ENCODE measurements at regions not wholly inside any gene's neighbourhood (a gene's known extent, or its start where the extent isn't known, plus 50 kb on each side); places are given as distances from the start of the nearest gene placed in this dataset.

DNA sequence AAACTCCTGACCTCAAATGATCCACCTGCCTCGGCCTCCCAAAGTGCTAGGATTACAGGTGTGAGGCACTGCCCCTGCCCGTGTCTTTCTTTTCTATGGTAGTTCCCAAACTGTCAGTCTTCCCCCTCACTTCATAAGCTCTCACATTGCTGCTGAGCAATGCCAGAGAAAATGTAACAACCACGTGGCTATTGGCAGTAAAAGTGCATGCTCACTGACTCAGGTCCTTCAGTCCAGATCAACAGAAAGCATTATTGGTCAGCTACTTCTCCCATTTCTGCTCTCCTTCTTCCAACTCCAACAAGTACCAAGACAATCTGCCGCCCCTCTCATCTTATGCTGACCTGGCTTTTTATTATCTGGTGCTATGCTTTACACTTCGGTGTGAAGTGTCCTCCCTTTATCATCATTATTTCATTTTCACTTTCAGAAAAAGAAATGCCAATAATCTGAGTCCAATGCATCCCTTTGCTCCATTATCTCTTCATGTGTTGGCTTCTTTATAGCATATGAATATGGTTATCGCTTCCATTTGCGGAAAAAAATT, 133.8 kb upstream of the UGT8 start:
- no peak overlapping the region for H3K4me3 Mint-ChIP-seq
- H3K4me1 Mint-ChIP-seq, result no peaks in the 10 kb centered on the region
- ATAC-seq (no peak), DNase-seq (no peak)
- no peaks in the 10 kb centered on the region for H3K27me3 Mint-ChIP-seq
- CTCF ChIA-PET, result no interaction called here
- no peaks in the 10 kb centered on the region for H3K36me3 Mint-ChIP-seq
- H3K27ac Mint-ChIP-seq, result no peak overlapping the region
- peaks cover 2% of the 10 kb centered on the region for H3K9me3 Mint-ChIP-seq (ENCODE audit: low read depth)

DNA sequence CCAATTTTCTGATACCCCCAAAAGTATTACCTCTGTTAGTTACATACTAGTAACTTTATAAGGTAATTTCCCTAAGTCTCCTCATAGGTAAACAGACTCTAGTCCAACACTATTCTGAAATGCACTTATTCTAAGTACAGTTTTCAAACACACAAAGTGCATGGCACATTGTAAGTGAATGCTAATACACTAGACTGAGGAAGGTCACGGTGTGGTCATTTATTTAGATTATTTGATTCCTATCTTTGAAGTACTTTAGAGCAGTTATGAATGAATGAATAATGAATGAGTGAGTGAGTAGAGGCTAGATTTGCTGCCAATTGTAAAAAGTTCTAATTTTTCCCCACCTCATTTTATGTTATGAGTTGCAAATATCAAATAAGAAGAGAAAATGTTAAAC, 132.8 kb upstream of the UGT8 start:
- DNase-seq, result no peak
- CTCF ChIA-PET, result no interaction called here
- H3K4me3 Mint-ChIP-seq, result no peak overlapping the region

DNA sequence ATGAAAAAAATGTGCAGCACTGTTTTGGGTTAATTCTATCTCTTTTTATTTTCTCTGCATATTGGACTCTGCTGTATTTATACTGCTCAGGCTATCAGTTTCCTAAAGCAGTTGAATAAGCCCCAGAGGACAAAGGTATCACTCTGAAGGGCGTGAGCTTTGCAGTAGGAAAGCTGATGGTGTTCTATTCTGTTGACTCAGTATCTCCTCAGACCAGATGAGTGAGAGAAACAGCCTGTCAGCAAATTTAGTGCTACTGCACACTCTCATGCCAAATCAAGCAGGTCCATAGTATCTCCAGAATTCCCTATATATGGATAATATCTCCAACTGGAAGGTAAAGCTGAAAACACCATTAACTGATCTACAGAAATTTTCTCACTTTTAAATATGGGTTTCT, 132.3 kb upstream of the UGT8 start:
- Mint-ChIP-seq H3K4me3 (no peak overlapping the region), H3K4me1 (no peaks in the 10 kb centered on the region), H3K36me3 (no peaks in the 10 kb centered on the region), H3K9me3 (ENCODE audit: low read depth) (peaks cover 2% of the 10 kb centered on the region), H3K27ac (no peak overlapping the region), H3K27me3 (no peaks in the 10 kb centered on the region)
- ATAC-seq (no peak), DNase-seq (no peak)
- CTCF ChIA-PET, result no interaction called here

More for the DNA sequence above, 132.8 kb upstream of the UGT8 start:
- no peaks in the 10 kb centered on the region for H3K36me3 Mint-ChIP-seq
- no peaks in the 10 kb centered on the region for H3K4me1 Mint-ChIP-seq
- H3K9me3 Mint-ChIP-seq (ENCODE audit: low read depth), result peaks cover 2% of the 10 kb centered on the region
- H3K27ac Mint-ChIP-seq, result no peak overlapping the region
- no peaks in the 10 kb centered on the region for H3K27me3 Mint-ChIP-seq
- no peak for ATAC-seq

DNA sequence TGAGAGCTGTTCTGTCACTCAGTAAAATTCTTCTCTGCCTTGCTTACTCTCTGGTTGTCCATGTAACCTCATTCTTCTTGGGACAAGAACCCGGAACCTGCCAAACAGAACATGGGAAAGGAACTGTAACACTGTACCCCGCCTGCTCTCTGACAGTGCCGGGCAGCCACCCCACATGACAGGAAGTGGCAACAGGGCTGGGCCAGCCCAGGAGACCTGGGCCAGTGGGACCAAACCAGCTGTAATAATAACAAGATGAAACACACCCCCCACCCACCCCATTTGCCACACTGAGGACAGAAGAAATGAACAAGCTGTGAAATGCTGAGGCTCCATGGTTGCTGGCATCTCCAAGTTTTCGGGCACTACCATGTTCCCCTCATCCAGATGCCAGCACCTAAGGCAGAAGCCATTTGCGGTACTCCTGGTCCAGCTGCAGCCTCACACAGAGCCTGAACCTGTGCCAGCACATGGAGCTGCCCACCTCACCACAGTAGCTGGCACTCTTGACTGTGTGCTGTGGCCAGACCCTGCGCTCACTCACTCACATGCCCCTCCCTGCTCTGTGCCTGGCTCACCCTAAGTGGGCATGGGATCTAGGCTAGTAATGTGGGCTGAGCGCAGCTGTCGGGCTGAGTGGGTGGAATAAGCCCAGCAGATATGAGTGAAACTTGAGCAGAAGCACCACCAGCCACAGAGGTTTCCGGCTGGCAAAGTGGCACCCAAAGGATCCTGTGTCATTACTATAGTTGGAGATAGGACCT, 126.2 kb upstream of the UGT8 start:
- H3K36me3 Mint-ChIP-seq, result no peaks in the 10 kb centered on the region
- H3K27me3 Mint-ChIP-seq, result no peaks in the 10 kb centered on the region
- H3K4me3 Mint-ChIP-seq, result no peak overlapping the region
- no peak for DNase-seq
- CTCF ChIA-PET, result no interaction called here
- no peaks in the 10 kb centered on the region for H3K4me1 Mint-ChIP-seq
- no peaks in the 10 kb centered on the region for H3K9me3 Mint-ChIP-seq (ENCODE audit: low read depth)
- no peak for ATAC-seq
- no peak overlapping the region for H3K27ac Mint-ChIP-seq

- no peak for DNase-seq
- ATAC-seq, result no peak
- CTCF ChIA-PET, result no interaction called here
- Mint-ChIP-seq H3K4me3 (no peak overlapping the region), H3K36me3 (no peaks in the 10 kb centered on the region), H3K9me3 (ENCODE audit: low read depth) (no peaks in the 10 kb centered on the region), H3K27me3 (no peaks in the 10 kb centered on the region), H3K4me1 (no peaks in the 10 kb centered on the region), H3K27ac (no peak overlapping the region)
Measured at GRCh38 chr4:114474188-114474800, 124.3 kb upstream of the UGT8 start.

GRCh38 chr4:114476310-114476709, 122.3 kb upstream of the UGT8 start:
- Mint-ChIP-seq H3K36me3 (no peaks in the 10 kb centered on the region), H3K4me1 (no peaks in the 10 kb centered on the region), H3K27ac (no peak overlapping the region), H3K27me3 (no peaks in the 10 kb centered on the region), H3K9me3 (ENCODE audit: low read depth) (no peaks in the 10 kb centered on the region), H3K4me3 (no peak overlapping the region)
- ATAC-seq (no peak), DNase-seq (no peak)
- CTCF ChIA-PET, result interaction anchor here (0.7 kb wide), 1 partner anchor 205 kb away, joined by 3 read pairs; no protein-coding TSS in a partner anchor

DNA sequence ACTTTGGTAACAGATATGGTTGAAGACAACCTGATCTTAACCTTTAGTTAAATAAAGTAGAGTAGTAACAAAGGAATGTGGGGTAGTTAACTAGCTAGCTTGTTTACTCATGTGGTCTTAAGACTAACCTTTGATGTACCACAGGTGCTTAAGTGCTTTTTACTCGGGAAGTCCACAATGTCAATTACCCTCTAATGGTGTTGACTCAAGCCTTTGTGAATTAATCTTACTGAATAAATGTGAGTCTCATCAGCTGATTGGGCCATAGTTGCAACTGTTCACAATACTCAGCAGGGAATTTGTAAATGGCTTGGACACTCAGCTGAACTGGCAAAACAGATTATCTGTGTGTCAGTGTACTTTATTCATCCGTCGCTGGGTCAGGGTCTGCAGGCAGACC, 119.0 kb upstream of the UGT8 start:
- no peak overlapping the region for H3K27ac Mint-ChIP-seq
- ATAC-seq (no peak), DNase-seq (no peak)
- H3K9me3 Mint-ChIP-seq (ENCODE audit: low read depth), result no peaks in the 10 kb centered on the region
- no peaks in the 10 kb centered on the region for H3K4me1 Mint-ChIP-seq
- no peaks in the 10 kb centered on the region for H3K36me3 Mint-ChIP-seq
- no peak overlapping the region for H3K4me3 Mint-ChIP-seq
- H3K27me3 Mint-ChIP-seq, result no peaks in the 10 kb centered on the region
- CTCF ChIA-PET, result no interaction called here

- ATAC-seq (no peak), DNase-seq (no peak)
- Mint-ChIP-seq H3K27ac (no peak overlapping the region), H3K4me1 (no peaks in the 10 kb centered on the region), H3K27me3 (no peaks in the 10 kb centered on the region), H3K36me3 (no peaks in the 10 kb centered on the region), H3K4me3 (no peak overlapping the region), H3K9me3 (ENCODE audit: low read depth) (no peaks in the 10 kb centered on the region)
- CTCF ChIA-PET, result no interaction called here
Measured at GRCh38 chr4:114481856-114482255, 116.8 kb upstream of the UGT8 start.

GRCh38 chr4:114487101-114487500, 111.5 kb upstream of the UGT8 start:
- Mint-ChIP-seq H3K9me3 (ENCODE audit: low read depth) (no peaks in the 10 kb centered on the region), H3K4me1 (no peaks in the 10 kb centered on the region), H3K4me3 (no peak overlapping the region), H3K27ac (no peak overlapping the region), H3K36me3 (no peaks in the 10 kb centered on the region), H3K27me3 (no peaks in the 10 kb centered on the region)
- CTCF ChIA-PET, result no interaction called here
- no peak for ATAC-seq
- no peak for DNase-seq

DNA sequence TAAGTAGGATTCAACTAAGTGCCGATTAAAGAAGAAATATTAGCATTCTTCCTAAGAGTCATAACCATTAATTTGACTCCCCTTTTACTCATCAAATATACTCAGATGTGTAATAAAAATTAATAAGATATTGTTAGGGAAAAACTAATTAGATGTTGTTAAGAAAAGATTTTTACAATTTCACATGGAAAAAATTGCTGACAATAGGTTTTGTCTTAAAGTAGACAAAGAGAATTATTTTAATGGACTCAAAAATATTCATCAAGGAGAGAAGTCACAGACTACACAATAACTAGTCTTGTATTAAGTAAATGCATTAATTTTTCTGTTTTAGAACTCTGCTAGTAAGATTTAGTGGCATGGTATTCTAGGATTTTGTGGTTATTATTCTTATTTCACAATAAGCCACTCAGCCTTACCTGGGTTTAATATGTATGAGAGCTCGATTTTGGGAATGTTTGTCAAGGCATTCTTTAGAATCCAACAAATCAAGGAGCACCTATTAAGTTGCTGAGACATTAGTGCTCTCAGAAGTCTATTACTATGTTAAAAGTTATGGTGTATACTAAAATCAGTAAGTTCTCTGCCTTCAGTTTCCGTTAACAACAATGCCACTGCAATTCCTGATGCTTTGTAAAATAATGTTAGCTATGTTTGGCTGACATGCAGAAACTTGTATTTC, 110.2 kb upstream of the UGT8 start:
- Mint-ChIP-seq H3K27ac (no peak overlapping the region), H3K27me3 (no peaks in the 10 kb centered on the region), H3K36me3 (no peaks in the 10 kb centered on the region), H3K4me1 (no peaks in the 10 kb centered on the region), H3K4me3 (no peak overlapping the region), H3K9me3 (ENCODE audit: low read depth) (no peaks in the 10 kb centered on the region)
- ATAC-seq (no peak), DNase-seq (no peak)
- CTCF ChIA-PET, result no interaction called here

DNA sequence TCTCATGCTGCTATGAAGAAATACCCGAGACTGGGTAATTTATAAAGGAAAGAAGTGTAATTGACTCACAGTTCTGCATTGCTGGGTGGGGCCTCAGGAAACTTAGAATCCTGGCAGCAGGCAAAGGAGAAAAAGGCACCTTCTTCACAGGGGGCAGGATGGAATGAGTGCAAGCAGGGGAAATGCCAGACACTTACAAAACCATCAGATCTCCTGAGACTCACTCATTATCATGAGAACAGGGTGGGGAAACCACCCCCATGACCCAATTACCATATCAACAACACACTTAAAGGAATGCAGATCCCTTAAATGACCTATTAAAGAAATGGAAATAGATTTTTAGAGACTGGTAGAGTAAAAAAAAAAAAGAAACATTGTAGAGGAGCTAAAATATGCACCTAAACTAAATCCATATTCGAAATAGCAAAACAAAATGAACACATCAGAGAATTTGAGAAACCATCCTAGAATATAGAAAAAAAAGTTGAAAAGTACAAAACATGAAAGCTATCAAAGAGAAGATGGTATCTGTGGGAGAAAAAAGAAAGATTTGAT, 104.3 kb upstream of the UGT8 start:
- H3K9me3 Mint-ChIP-seq (ENCODE audit: low read depth), result no peaks in the 10 kb centered on the region
- H3K36me3 Mint-ChIP-seq, result no peaks in the 10 kb centered on the region
- no peaks in the 10 kb centered on the region for H3K4me1 Mint-ChIP-seq
- ATAC-seq (no peak), DNase-seq (no peak)
- H3K27ac Mint-ChIP-seq, result no peak overlapping the region
- no peak overlapping the region for H3K4me3 Mint-ChIP-seq
- CTCF ChIA-PET, result no interaction called here
- H3K27me3 Mint-ChIP-seq, result no peaks in the 10 kb centered on the region

DNA sequence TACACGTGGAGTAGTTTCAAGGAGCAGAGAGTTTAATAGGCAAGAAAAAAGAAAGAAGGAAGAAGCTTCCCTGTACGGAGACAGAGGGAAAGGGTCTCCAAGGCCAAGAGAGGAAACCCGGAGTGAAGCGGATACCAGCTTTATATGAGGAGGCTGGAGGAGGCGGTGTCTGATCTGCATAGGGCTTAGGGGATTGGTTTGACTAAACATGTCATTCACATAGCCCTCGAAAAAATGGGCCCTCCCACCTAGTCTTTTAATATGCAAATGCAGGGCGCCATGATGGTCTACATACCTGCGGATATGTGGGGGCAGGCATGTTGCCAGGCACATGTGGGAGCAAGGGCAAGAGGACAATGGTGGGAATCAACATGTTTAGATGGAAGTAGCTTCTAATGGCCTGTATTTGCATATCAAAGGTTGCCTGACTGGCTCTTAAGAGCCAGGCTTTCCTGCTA, 103.1 kb upstream of the UGT8 start:
- DNase-seq (no peak), ATAC-seq (no peak)
- Mint-ChIP-seq H3K4me3 (no peak overlapping the region), H3K36me3 (no peaks in the 10 kb centered on the region), H3K9me3 (ENCODE audit: low read depth) (no peaks in the 10 kb centered on the region), H3K27me3 (no peaks in the 10 kb centered on the region), H3K27ac (no peak overlapping the region), H3K4me1 (no peaks in the 10 kb centered on the region)
- CTCF ChIA-PET, result no interaction called here

GRCh38 chr4:114497116-114497515, 101.5 kb upstream of the UGT8 start:
- no peaks in the 10 kb centered on the region for H3K27me3 Mint-ChIP-seq
- no peak overlapping the region for H3K27ac Mint-ChIP-seq
- no peaks in the 10 kb centered on the region for H3K4me1 Mint-ChIP-seq
- CTCF ChIA-PET, result no interaction called here
- no peak for DNase-seq
- no peak for ATAC-seq
- no peaks in the 10 kb centered on the region for H3K9me3 Mint-ChIP-seq (ENCODE audit: low read depth)
- H3K36me3 Mint-ChIP-seq, result no peaks in the 10 kb centered on the region
- no peak overlapping the region for H3K4me3 Mint-ChIP-seq

DNA sequence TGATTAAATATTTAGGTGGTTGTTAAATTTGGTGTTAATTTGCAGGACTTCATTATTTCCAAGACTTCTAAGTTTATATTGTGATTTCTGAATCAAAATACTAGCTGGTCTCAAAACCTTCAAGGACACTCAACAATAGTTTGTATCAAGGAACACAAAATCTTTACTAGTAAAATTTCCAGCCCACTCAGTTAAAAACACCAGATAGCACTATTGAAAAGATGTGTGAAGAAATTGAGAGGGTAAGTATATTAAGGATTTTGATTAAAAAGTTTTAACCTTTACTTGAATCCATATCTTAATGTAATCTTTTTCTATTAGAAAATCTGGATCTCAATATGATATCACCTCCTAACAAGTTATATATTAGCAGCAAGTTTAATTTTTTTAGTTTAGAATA, 89.3 kb upstream of the UGT8 start:
- CTCF ChIA-PET, result no interaction called here
- Mint-ChIP-seq H3K27ac (no peak overlapping the region), H3K4me3 (no peak overlapping the region), H3K9me3 (ENCODE audit: low read depth) (no peaks in the 10 kb centered on the region), H3K36me3 (no peaks in the 10 kb centered on the region), H3K4me1 (no peaks in the 10 kb centered on the region), H3K27me3 (peaks cover 3% of the 10 kb centered on the region)
- no peak for ATAC-seq
- no peak for DNase-seq
